ENCODE measurements at regions not wholly inside any gene's neighbourhood (a gene's known extent, or its start where the extent isn't known, plus 50 kb on each side); places are given as distances from the start of the nearest gene placed in this dataset.

DNA sequence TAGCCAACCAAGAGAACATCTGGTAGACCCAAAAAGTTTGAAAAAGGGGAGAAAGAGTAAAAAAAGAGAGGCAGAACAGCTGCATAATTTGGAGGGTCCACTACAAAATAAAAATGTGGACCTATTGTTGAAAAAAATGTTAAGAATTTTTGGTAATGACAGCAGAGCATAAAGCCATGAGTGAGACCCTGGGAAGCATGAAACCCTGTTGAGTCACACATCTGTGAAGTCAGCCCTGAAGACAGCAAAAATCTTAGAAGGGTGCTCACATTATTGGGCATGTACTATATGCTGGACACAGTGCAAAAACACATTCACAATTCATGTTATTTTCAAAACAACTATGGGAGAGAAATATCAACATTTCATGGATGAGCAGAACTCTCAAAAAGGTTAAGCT, 56.4 kb upstream of the LIFR start:
- ChIA-PET POLR2A (no interaction called here), CTCF (ENCODE audit: low intra/inter-chr PET ratio, low total read pairs) (no interaction called here)
- intact Hi-C loops (cut with micrococcal nuclease; ENCODE audit: unreplicated experiment): no loop called here
- FAIRE-seq (no peak), ATAC-seq (no peak), DNase-seq (ENCODE audit: low spot score) (no peak)
- Histone ChIP-seq H3K9me3 (ENCODE audit: low read length) (no peaks in the 10 kb centered on the region), H3K9ac (ENCODE audit: insufficient read depth, low read depth, low read length) (no peak overlapping the region), H3K79me2 (ENCODE audit: insufficient read depth, low read length) (no peaks in the 10 kb centered on the region), H3K27ac (ENCODE audit: extremely low read length, insufficient read depth, low read length) (no peak overlapping the region), H3K36me3 (replicated peaks in 1 of 2; ENCODE audit: control insufficient read depth in 1 of 2, insufficient read depth in 2 of 2, low read length in 2 of 2) (no peaks in the 10 kb centered on the region), H3K4me2 (ENCODE audit: low read depth, low read length) (no peak overlapping the region), H2AFZ (ENCODE audit: low read length) (no peak overlapping the region), H3K4me3 (replicated peaks in 1 of 3; ENCODE audit: insufficient read depth in 1 of 3, low read depth in 2 of 3, low read length in 3 of 3) (no peak overlapping the region), H3K27me3 (ENCODE audit: control insufficient read depth in 1 of 2, insufficient read depth in 2 of 2, low read length in 2 of 2) (0 out of 5 replicates have a peak, but pooled peaks cover 0 to 3% of the 10 kb centered on the region in 2 experiments), H3K4me1 (ENCODE audit: insufficient read depth, low read length) (no peaks in the 10 kb centered on the region), H4K20me1 (ENCODE audit: insufficient read depth, low read length) (no peaks in the 10 kb centered on the region)
- in situ Hi-C loops (cut with HindIII; ENCODE audit: extremely low pct_ligation_motif_present, low pct_unique_long_range_greater_than_20kb): no loop called here
- no TSS peak for BruUV-seq (replicated peaks)
- TF ChIP-seq KAT8 (CRISPR knock-in tag; IDR thresholded peaks at IDR 0.05): no peak
- no peak for TF ChIP-seq REXO4 (CRISPR knock-in tag; IDR thresholded peaks at IDR 0.05; ENCODE audit: borderline replicate concordance)
- TF ChIP-seq ZNF292 (CRISPR knock-in tag; IDR thresholded peaks at IDR 0.05; ENCODE audit: borderline replicate concordance, low read depth): no peak
- no peak for TF ChIP-seq ZNF775 (CRISPR knock-in tag; IDR thresholded peaks at IDR 0.05; ENCODE audit: borderline replicate concordance)
- no peak for TF ChIP-seq ZBTB44 (CRISPR knock-in tag; IDR thresholded peaks at IDR 0.05)
- no peak for TF ChIP-seq HMGXB3 (CRISPR knock-in tag; IDR thresholded peaks at IDR 0.05; ENCODE audit: borderline replicate concordance)
- no peak for TF ChIP-seq ZNF432 (CRISPR knock-in tag; IDR thresholded peaks at IDR 0.05; ENCODE audit: borderline replicate concordance)
- no peak for TF ChIP-seq ZNF331 (CRISPR knock-in tag; IDR thresholded peaks at IDR 0.05)
- no peak for TF ChIP-seq CHCHD3 (CRISPR knock-in tag; IDR thresholded peaks at IDR 0.05)
- no peak for TF ChIP-seq NR2F1 (CRISPR knock-in tag; IDR thresholded peaks at IDR 0.05)
- TF ChIP-seq, protein P1, sequence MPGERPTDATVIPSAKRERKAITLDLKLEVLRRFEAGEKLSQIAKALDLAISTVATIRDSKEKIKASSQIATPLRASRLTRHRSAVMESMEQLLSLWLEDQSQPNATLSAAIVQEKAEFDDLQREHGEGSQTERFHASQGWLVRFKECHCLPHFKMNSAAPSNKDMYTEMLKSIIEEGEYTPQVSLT (CRISPR knock-in tag; IDR thresholded peaks at IDR 0.05; ENCODE audit: borderline replicate concordance, low read depth): no peak
- TF ChIP-seq ZNF761 (CRISPR knock-in tag; conservative IDR thresholded peaks at IDR 0.05): no peak
- TF ChIP-seq ZNF709 (CRISPR knock-in tag; IDR thresholded peaks at IDR 0.05): no peak
- no peak for TF ChIP-seq KDM2A (CRISPR knock-in tag; IDR thresholded peaks at IDR 0.05; ENCODE audit: borderline replicate concordance, low read depth)
- no peak for TF ChIP-seq ZSCAN22 (CRISPR knock-in tag; IDR thresholded peaks at IDR 0.05)
- no peak for TF ChIP-seq NR2F2 (IDR thresholded peaks at IDR 0.05; ENCODE audit: borderline replicate concordance, low read depth)
- TF ChIP-seq STAT5B (CRISPR knock-in tag; IDR thresholded peaks at IDR 0.05): no peak
- no peak for TF ChIP-seq SP1 (IDR thresholded peaks at IDR 0.05)
- no peak for TF ChIP-seq SP1 (CRISPR knock-in tag; IDR thresholded peaks at IDR 0.05)
- TF ChIP-seq TFAP4 (IDR thresholded peaks at IDR 0.05; ENCODE audit: borderline replicate concordance, low read depth): no peak
